ENCODE measurements at regions not wholly inside any gene's neighbourhood (a gene's known extent, or its start where the extent isn't known, plus 50 kb on each side); places are given as distances from the start of the nearest gene placed in this dataset.

GRCh38 chr17:79337053-79337452 is 262.4 kb downstream of the ENGASE start:
- H3K27me3 ChIP-seq (ENCODE audit: insufficient read depth, low read length) = peaks cover 84% of the 10 kb centered on the region
- intact Hi-C loops (cut with micrococcal nuclease) = no loop called here
- no peak overlapping the region for H3K4me3 ChIP-seq (replicated peaks in 1 of 2; ENCODE audit: low read depth in 1 of 2, low read length in 2 of 2)
- DNase-seq (ENCODE audit: low read depth, low spot score) = no peak
- POLR2A ChIA-PET = no interaction called here
- no peaks in the 10 kb centered on the region for H3K36me3 ChIP-seq (ENCODE audit: control insufficient read depth in 1 of 2, insufficient read depth in 2 of 2, low read length in 2 of 2)
- no peak overlapping the region for H2AFZ ChIP-seq (ENCODE audit: low read depth, low read length, poor library complexity, severe bottlenecking)
- BruUV-seq (replicated peaks) = no TSS peak
- H3K27ac ChIP-seq (ENCODE audit: low read depth, low read length) = no peak overlapping the region
- no peaks in the 10 kb centered on the region for H3K4me1 ChIP-seq (ENCODE audit: control insufficient read depth in 1 of 2, insufficient read depth in 2 of 2, low read length in 2 of 2)
- no peak for TF ChIP-seq ELF1 (IDR thresholded peaks at IDR 0.05; ENCODE audit: borderline replicate concordance, low read depth)
- no peak overlapping the region for H3K9ac ChIP-seq (ENCODE audit: low read length)
- no peak overlapping the region for H3K4me2 ChIP-seq (ENCODE audit: low read length)
- no peaks in the 10 kb centered on the region for H4K20me1 ChIP-seq (ENCODE audit: insufficient read depth)
- H3K9me2 ChIP-seq (ENCODE audit: insufficient read depth) = no peaks in the 10 kb centered on the region
- no peaks in the 10 kb centered on the region for H3K9me3 ChIP-seq (ENCODE audit: control insufficient read depth in 1 of 2, insufficient read depth in 1 of 2, low read depth in 1 of 2, low read length in 2 of 2)
- RAD21 ChIA-PET (ENCODE audit: low non-redundant PET in 1 of 2, low total read pairs in 2 of 2, uncharacterized antibody in 2 of 2, unreplicated experiment in 2 of 2) = no interaction called here
- no peak for ATAC-seq
- no peaks in the 10 kb centered on the region for H3K79me2 ChIP-seq (ENCODE audit: insufficient read depth, low read length)
- CTCF ChIA-PET = no interaction called here

DNA sequence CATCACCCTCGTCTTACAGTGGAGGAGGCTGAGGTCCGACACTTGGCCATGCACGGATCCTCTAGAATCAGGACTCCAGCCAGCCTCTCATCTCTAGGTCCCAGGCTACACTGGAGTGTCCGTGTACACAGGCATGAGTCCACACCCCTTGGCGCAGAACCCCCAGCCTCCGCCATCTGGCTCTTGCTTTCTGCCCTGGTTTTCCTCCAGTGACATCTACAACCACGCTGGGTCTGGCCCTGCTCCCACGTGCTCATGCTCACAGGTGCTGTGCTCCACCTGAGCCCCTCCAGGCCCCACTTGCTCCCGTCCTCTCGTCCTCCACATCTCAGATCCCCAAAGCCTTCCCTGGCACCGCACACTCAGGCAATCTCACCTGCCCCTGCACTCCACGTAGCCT is 260.8 kb downstream of the ENGASE start:
- POLR2A ChIA-PET = no interaction called here
- H3K27ac ChIP-seq (ENCODE audit: low read depth, low read length) = no peak overlapping the region
- intact Hi-C loops (cut with micrococcal nuclease) = no loop called here
- H3K9me3 ChIP-seq (ENCODE audit: control insufficient read depth in 1 of 2, insufficient read depth in 1 of 2, low read depth in 1 of 2, low read length in 2 of 2) = no peaks in the 10 kb centered on the region
- H3K79me2 ChIP-seq (ENCODE audit: insufficient read depth, low read length) = no peaks in the 10 kb centered on the region
- peaks cover 84% of the 10 kb centered on the region for H3K27me3 ChIP-seq (ENCODE audit: insufficient read depth, low read length)
- H3K9me2 ChIP-seq (ENCODE audit: insufficient read depth) = no peaks in the 10 kb centered on the region
- no peak for DNase-seq (ENCODE audit: low read depth, low spot score)
- H3K36me3 ChIP-seq (ENCODE audit: control insufficient read depth in 1 of 2, insufficient read depth in 2 of 2, low read length in 2 of 2) = no peaks in the 10 kb centered on the region
- H3K9ac ChIP-seq (ENCODE audit: low read length) = no peak overlapping the region
- no peaks in the 10 kb centered on the region for H4K20me1 ChIP-seq (ENCODE audit: insufficient read depth)
- BruUV-seq (replicated peaks) = no TSS peak
- no peak overlapping the region for H3K4me3 ChIP-seq (replicated peaks in 1 of 2; ENCODE audit: low read depth in 1 of 2, low read length in 2 of 2)
- no peak overlapping the region for H3K4me2 ChIP-seq (ENCODE audit: low read length)
- no peak overlapping the region for H2AFZ ChIP-seq (ENCODE audit: low read depth, low read length, poor library complexity, severe bottlenecking)
- CTCF ChIA-PET = no interaction called here
- TF ChIP-seq CEBPB (IDR thresholded peaks at IDR 0.05; ENCODE audit: low read depth) (no peak), CTCF (IDR thresholded peaks at IDR 0.05 in 2 of 3, conservative IDR thresholded peaks at IDR 0.05 in 1 of 3; ENCODE audit: borderline replicate concordance in 1 of 3, insufficient read depth in 1 of 3, low read depth in 2 of 3, low read length in 2 of 3) (no peak), YY1 (IDR thresholded peaks at IDR 0.05; ENCODE audit: extremely low read depth, insufficient replicate concordance, low read depth, low read length) (no peak), ZNF274 (IDR thresholded peaks at IDR 0.05; ENCODE audit: low read depth, low read length) (no peak), SRF (IDR thresholded peaks at IDR 0.05; ENCODE audit: low read depth) (no peak), TCF7L2 (IDR thresholded peaks at IDR 0.05; ENCODE audit: borderline replicate concordance, extremely low read depth, insufficient read depth, insufficient read length) (no peak)
- RAD21 ChIA-PET (ENCODE audit: low non-redundant PET in 1 of 2, low total read pairs in 2 of 2, uncharacterized antibody in 2 of 2, unreplicated experiment in 2 of 2) = no interaction called here
- ATAC-seq = no peak
- H3K4me1 ChIP-seq (ENCODE audit: control insufficient read depth in 1 of 2, insufficient read depth in 2 of 2, low read length in 2 of 2) = no peaks in the 10 kb centered on the region
